A172 (cell line): ENCODE measurements at regions not wholly inside any gene's neighbourhood (a gene's known extent, or its start where the extent isn't known, plus 50 kb on each side); places are given as distances from the start of the nearest gene placed in this dataset.
"Not testable (repeated sequence)": the region's sequence is repeated elsewhere in the genome, so short reads cannot be mapped to it uniquely, and the experiment has no call there.

Source experiments
- DNase-seq: peaks from one replicate; pipeline ENCODE4 v3.0.0-alpha.2; 2015; ENCODE audit warnings: low spot score

DNA sequence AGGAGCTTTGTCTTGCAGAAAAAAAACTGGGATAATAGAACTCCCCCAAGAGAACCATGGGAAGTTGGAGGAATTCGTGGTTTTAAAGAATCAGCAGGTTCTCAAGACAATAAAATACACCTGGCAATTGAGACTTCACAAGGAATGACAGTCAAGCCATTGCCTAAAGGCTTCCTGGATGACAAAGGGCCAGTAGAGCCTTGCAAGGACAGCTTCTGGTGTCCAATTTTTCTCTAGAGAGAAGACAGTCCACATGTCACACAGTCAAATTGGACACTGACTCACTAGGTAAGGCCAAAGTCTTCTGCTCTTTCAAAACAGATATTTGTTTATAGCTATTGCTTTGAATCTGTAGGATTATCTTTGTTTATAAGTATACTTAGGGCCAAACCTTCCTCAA, 80.3 kb upstream of the BMP5 start:
- DNase-seq: no peak

DNA sequence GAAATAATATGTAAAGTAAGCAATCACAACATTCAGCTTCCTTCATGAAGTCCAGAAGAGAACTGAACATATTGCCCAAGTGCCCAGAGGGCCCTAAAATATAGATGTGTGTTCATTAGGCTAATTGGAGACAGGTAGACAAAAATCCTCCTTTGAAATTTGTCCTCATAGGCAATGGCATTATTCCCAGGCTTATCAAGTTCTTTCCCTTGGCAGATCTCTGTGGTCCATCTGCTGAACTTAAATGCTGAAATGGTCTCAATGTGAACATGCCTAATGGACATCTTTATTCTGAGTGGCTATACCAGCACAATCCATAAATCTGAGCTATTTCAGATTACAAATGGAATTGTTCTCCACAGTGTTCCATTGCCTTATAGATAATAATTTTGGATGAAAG, 79.0 kb upstream of the BMP5 start:
- DNase-seq: no peak

DNA sequence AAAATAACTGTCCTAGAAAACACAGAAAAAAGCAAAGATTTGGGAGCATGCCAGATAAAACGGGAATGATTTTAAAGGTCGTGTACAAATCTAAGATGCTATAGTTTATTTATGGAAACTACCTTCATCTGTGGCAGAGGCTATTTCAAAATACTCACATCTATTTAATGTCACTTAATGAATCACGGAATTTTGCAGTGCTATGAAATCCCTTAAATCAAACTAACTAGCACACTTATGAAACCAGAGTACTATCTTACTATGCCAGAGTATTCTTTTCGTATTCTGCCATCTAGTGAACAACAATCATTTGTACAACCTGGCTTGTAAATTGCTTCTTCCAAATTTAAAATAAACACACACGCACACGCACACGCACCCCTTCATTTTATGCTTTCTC, 77.9 kb upstream of the BMP5 start:
- peak; percentile 47 for DNase-seq

DNA sequence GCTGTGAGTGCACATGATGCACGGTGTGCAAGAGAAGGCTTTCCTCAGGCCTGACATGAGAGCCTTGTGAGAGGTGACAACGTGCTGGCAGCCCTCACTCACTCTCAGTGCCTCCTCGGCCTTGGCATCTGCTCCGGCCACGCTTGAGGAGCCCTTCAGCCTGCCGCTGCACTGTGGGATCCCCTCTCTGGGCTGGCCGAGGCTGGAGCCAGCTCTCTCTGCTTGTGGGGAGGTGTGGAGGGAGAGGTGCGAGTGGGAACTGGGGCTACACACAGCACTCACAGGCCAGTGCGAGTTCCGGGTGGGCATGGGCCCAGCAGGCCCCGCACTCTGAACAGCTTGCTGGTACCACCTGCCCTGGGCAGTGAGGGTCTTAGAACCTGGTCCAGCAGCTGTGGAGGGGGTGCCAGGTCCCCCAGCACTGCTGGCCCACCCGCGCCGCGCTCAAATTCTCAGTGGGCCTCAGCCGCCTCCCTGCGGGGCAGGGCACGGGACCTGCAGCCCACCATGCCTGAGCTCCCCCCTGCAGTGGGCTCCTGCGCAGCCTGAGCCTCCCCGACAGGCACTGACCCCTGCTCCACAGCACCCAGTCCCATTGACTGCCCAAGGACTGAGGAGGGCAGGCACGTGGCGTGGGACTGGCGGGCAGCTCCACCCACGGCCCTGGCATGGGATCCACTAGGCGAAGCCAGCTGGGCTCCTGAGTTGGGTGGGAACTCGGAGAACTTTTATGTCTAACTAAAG, 74.9 kb upstream of the BMP5 start:
- no peak for DNase-seq

DNA sequence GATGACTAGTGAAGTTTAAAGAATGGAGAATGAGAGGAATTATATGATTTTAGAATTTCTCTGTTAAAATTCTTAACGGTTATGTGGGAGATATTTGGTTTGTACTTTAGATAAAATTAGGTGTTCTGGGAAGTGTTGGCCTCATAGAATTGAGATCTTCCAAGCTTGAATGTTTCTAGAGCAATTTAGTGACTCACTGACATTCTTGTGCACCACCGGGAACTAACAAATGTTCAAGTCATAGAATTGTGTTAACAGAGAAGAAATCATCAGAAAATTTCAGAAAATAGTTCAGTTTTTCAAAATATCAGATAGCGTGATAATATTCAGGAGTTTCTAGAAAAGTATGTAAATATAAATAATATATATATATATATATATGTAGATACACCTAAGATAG, 67.9 kb upstream of the BMP5 start:
- no peak for DNase-seq

DNA sequence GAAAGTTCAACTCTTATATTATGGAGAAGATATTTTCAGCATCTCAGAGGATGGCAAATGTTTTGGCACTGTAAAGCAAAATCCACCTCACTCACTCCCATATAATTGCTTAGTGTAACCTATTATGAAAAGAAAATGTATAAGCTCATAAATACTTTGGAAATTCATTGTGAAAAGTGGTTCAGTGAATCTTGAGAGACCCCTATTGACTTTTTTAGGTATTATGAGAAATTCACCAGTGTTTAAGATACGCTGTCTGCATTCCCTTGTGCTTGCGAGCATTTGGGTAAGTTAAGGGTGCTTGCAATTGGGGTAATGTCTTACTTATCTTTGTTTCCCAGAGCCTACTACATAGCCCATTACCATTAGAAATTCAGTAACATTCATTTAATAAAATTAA, 66.3 kb upstream of the BMP5 start:
- DNase-seq: no peak

DNA sequence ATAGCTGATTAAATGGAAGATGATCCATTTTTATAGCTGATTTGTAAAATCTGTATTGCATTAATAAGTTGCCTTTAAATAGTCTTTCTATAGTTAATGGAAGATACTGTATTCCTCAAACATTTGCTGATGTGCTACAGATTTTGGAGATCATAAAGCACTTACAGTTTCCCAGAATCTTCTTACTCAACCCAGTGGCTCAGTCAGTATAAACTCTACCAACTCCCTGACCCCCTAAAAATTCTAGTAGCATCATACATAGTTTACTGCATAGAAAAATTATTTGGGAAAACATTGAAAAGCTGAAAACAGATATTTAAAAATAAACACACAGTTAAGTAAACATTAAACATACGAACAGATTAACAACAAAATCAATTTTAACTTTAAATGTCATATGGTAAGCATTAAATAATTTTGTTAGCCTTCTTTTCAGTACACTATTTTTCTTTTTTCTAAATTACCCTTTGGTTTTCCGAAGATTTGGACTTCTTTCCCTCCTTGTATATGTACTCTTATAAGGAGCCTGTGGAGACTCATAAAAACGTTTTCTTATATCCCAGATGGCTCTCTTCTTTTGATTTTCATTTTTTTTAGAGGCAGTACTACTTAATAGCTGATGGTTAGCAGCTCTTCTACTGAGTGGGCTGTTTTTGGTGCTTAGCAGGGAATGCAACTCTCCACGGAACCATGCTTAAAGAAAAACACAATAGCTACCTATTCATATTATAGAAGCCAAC, 62.7 kb upstream of the BMP5 start:
- no peak for DNase-seq

DNA sequence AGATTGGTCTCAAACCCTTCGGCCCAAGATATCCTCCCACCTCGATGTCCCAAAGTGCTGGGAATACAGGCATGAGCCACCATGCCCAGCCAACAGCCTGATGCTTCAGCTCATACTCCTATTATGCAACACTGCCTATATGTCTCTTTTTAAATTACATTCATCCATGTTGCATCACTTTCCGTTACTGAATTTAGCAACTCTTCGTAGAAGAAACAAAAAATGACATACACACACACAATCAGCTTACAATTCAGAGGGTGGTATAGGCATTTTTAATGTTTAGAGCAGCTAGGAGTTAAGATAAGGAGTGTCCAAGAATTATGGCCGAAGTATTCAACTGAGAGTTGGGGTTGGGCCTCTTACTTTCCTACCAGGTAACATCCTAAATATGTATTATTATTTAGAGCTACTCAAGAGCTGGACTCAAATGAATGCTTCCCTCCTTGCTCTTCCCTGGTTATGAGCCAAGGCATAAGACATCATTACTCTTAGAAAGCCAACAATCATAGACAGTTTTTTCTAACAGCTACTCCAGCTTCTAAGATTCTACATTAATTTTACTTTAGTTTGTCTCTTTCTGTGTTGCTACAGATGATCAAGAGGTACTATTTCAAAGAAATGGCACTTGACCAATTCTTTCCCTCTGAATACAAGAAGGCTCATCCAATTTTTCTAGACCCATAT, 62.0 kb upstream of the BMP5 start:
- no peak for DNase-seq

DNA sequence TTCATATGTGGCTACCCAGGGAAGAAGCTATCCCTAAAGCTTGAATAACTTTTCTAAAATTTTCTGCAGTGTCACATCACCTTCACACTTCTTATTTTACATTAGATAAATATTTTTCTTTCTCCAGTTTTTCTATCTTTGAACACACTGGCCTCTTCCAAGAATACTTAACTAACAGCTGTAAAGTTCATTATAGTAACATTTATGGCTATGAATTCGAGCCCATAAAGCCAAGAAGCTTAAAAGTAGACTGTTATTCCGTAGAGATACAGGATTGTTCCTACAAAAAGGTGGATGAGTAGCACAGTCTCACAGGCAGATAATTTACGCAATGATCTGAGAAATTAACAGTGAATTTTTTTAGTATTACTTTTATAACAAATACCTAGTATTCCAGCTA, 55.7 kb upstream of the BMP5 start:
- no peak for DNase-seq

DNA sequence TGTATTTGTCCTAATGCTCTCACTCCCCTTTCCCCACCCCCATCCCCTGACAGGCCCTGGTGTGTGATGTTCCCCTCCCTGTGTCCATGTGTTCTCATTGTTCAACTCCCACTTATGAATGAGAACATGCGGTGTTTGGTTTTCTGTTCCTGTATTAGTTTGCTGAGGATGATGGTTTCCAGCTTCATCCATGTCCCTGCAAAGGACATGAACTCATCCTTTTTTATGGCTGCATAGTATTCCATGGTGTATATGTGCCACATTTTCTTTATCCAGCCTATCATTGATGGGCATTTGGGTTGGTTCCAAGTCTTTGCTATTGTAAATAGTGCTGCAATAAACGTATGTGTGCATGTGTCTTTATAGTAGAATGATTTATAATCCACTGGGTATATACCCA, 52.3 kb upstream of the BMP5 start:
- not testable (repeated sequence) for DNase-seq

DNA sequence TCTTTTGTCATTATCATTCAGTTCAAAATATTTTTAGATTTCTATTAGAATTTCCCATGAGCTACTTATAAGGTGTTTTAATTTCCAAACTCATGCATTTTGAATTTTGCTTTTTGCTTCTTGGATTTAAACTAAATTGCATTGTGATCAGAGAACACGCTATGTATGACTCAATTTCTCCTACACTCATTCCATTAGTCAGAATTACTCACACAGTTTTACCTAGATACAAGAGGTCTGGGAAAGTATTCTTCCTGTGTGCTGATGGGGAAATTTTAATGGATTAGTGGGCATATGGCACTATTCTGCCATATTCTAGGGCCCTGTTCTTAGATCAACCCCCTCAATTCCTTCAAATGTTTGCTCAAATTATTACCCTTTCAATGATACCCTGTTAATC, 49.9 kb upstream of the BMP5 start:
- DNase-seq: peak; percentile 81
